Activated CD4-positive, alpha-beta T cell treated with anti-CD3 and anti-CD28 coated beads, Interleukin-2, amount 50 U/mL, for 1 hour (primary cell): ENCODE measurements at regions not wholly inside any gene's neighbourhood (a gene's known extent, or its start where the extent isn't known, plus 50 kb on each side); places are given as distances from the start of the nearest gene placed in this dataset.

ENCODE experiments used
- DNase-seq: peaks from one replicate; pipeline ENCODE4 v3.0.0-alpha.2; 2020

DNA sequence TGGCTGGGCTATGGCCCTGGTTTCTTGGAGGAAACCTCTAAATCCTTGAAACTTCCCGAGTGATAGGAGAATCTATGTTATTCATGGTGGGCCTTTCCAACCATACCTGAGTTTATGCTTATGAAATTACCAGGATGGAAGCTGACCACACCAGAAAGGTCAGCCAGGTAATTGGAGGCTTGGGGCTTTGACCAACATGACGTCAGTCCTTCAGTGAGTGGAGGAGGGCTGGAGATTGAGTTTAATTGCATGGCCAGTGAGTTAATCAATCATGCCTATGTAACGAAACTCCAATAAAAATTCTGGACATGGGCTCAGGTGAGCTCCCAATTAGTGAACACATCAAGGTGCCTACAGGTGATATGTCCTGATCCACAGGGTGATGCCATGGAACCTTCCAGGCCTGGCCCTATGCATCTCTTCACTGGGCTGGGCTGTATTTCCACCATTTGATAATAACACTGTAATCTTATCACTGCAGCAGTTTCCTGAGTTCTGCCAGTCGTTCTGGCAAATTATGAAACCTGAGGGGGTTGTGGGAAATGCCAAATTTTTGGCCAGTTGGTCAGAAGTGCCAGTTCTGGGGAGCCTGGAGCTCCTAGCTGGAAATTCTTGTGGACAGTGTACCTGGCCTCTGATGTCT lies 106.5 kb downstream of the CDH26 start:
- no peak for DNase-seq

GRCh38 chr20:60065741-60066437 lies 107.7 kb downstream of the CDH26 start:
- DNase-seq, result no peak

DNA sequence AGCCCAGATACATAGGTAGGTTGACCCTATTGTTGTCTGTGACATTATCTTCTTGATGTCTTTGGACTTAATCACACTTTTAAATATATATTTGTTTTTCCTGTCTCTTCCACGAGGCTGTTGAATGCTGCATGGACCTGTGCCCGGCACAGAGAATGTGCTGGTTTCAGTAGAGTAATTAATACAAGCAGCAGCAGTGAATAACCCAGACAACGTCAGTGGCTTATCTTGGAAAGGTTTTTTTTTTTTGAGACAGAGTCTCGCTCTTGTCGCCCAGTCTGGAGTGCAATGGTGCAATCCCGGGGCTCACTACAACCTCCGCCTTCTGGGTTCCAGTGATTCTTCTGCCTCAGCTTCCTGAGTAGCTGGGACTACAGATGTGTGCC lies 108.2 kb downstream of the CDH26 start:
- DNase-seq, result no peak

DNA sequence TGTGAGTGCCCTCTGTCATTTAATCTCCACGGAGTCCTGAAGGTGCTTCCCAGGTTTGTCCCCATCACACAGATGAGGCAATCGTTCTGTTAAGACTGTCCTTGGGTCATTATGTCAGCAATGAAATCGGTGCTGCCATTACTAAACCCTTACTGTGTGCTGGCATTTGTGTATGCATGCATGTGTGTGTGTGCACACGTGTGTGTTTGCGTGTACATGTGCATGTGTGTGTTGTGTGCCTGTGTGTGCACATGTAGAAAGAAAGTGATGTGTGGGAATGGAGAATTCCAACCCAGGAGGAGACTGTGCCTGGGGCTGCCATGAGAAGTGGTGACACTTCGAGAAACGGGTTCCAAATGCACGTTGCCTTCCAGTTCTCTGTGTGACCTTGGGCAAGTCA lies 110.3 kb downstream of the CDH26 start:
- DNase-seq, result no peak

DNA sequence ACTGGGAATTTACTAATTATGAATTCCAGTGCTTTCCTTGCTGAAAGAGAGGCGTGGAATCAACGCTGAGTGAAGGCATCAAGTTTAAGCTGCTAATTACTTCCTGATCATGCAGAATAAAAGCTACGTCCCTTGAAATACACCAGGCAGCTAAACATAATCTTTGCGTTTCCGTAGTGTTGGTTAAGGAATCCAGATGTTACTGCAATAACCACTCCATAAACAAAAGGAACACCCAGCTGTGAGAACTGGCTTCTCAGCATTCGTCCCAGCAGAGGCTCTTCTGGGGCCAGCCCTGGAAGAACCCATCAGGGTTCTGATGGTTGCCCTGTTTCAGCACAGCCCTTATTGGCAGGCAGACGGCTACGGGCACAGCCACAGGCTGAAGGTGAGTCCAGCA lies 111.4 kb downstream of the CDH26 start:
- no peak for DNase-seq

DNA sequence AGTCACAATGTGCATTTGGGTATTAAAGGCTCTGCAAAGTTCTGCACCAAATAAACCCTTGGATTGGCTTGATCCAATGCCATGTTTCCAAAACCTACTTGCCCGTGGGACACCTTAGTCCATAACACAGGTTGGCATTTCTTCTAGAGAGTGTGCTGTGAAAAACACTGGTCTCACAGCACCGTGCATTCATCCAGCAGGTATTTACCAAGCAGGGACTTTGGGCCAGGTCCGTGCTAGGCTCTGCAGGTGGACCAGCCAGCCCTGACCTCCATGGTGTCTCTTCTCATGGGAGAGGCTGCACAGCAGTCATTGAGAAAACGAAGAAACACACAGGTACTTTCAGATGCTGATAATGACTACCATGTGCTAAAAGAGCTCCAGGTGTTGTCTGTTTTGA lies 112.6 kb downstream of the CDH26 start:
- DNase-seq, result no peak

GRCh38 chr20:60071965-60072364 lies 113.7 kb downstream of the CDH26 start:
- no peak for DNase-seq

DNA sequence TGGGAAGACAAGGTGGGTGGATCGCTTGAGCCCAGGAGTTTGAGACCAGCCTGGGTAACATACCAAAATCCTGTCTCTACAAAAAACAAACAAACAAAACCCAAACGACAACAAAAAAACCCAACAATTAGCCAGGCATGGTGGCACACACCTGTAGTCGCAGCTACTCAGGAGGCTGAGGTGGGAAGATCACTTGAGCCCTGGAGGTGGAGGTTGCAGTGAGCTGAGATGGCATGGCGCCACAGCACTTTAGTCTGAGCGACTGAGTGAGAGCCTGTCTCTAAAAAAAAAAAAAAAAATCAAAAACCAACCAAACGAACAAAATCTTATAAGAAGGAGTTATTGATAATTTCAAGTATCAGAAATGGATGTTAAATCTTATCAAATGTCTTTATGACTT lies 114.9 kb downstream of the CDH26 start:
- no peak for DNase-seq

GRCh38 chr20:60073504-60073903 lies 115.3 kb downstream of the CDH26 start:
- no peak for DNase-seq

- no peak for DNase-seq
These were observed 116.1 kb downstream of the CDH26 start for GRCh38 chr20:60074276-60074675.

GRCh38 chr20:60078351-60079250 lies 120.4 kb downstream of the CDH26 start:
- DNase-seq, result no peak

DNA sequence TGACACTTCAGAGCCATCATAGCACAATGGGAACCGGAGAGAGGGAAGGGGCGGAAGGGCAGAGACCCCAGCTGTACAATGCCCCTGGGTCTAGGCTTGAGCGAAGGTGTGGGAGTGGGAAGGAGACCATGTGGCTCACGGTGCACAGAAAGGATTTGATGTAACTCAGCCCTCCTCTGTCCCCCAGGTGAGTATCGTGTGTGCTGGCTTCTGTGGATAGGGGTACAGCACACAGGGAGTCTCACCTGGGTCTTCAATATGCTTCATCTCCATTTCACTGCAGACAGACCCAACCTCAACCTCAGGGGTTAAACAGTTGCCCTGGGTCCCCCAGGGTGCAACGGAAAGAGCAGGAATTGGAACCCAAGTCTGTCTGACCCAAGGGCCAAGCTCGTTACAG lies 122.2 kb downstream of the CDH26 start:
- DNase-seq, result no peak

DNA sequence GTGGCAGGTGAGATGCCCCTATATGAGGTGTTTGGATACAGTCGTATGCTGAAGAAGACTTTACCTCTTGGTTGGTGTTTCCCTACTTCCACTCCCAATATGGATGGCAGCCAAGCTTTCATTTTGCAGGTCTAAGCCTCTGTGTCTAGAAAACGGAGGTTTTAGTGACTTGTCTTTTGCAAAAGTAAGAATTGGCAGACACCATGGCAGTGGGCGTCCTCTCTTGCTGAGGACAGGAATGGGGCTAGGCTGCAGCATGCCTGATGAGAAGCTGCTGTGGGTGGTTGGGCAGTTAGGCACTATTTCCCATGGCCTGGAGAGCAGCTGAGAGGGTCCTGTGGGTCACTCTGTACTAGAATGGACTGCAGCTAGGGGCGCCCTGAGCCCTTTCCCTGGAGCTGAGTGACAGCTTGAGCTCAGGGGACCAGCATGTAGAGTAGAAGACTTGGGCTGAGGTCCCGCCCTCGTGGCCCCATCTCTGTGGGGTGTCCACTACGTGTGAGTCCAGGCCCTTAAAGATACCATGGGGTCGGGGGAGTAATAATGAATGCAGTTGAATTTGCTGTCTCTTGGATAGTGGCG lies 127.4 kb downstream of the CDH26 start:
- no peak for DNase-seq

- no peak for DNase-seq
These were observed 128.8 kb downstream of the CDH26 start for GRCh38 chr20:60086821-60087562.

GRCh38 chr20:60087563-60088105 lies 129.4 kb downstream of the CDH26 start:
- DNase-seq, result no peak

- DNase-seq, result no peak
These were observed 130.0 kb downstream of the CDH26 start for GRCh38 chr20:60088236-60088635.

DNA sequence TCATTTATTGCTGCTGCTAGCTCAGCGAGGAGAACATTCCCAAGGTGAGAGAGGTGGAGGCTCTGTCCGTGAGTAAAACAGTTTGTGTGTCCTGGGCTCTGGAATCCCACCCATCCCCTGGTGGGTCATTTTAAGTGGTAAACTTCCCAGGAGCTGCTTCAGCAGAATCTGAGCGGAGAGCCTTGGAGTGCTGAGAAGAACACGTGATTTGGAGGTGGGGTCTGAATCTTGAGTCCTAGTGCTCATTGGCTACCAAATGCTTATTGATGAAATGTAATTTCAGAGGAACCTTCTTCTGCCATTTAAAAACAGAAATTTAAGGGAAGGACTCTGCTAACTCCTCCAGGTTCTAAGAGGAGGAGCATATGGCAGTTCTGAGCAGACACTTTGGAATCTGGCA lies 132.4 kb downstream of the CDH26 start:
- no peak for DNase-seq

- DNase-seq, result no peak
These were observed 133.1 kb downstream of the CDH26 start for GRCh38 chr20:60091305-60091704.

GRCh38 chr20:60091861-60092260 lies 133.6 kb downstream of the CDH26 start:
- DNase-seq, result no peak

GRCh38 chr20:60092729-60093128 lies 134.5 kb downstream of the CDH26 start:
- DNase-seq, result no peak

GRCh38 chr20:60095456-60095855 lies 137.2 kb downstream of the CDH26 start:
- DNase-seq, result no peak

GRCh38 chr20:60096166-60096565 lies 137.9 kb downstream of the CDH26 start:
- no peak for DNase-seq

- DNase-seq, result no peak
These were observed 139.1 kb downstream of the CDH26 start for GRCh38 chr20:60097285-60097684.
